OCI-M1 (cell line): ENCODE measurements at regions not wholly inside any gene's neighbourhood (a gene's known extent, or its start where the extent isn't known, plus 50 kb on each side); places are given as distances from the start of the nearest gene placed in this dataset.

Experiments used
- DNase-seq: peaks from one replicate; lab custom pipeline; 2025; lab: John Stamatoyannopoulos, UW

DNA sequence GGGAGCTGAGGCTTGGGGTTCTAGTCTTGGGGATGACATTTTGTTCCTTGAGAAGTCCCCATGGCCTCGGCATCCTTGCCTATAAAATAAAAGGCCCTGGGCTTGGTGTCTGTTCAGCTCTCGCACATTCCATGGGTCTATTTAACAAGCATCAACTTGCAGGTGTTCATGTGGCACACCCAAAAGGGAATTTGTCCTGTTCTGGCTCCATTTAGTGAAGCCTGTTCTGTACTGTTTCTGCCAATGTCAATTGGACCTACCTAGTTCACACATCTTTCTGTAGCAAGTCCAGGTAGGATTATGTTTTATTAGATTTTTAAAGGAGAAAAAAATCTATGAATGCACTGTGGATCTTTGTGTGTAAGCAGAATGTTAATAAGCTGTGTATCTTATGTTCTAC lies 262.0 kb downstream of the HIVEP2 start:
- DNase-seq = no peak

DNA sequence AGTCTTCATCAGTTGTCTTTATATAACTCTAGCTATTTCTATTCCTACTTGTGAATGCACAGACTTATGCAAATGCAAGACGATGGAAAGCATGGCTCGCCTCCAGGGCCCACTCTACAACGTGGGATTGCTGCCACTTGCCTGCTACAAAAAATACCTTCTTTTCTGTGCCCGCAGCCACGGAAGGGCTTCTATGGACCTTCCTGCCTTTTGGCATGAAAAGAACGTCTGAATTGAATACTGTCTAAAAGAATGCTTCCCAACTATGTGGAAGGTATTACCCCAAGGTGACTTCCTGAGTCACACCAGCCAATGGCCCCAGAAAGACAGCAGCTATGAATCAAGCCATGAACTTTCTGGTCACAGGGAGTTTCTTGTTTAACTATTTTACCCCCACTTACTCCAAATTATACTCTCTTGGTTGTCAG lies 261.2 kb downstream of the HIVEP2 start:
- no peak for DNase-seq

DNA sequence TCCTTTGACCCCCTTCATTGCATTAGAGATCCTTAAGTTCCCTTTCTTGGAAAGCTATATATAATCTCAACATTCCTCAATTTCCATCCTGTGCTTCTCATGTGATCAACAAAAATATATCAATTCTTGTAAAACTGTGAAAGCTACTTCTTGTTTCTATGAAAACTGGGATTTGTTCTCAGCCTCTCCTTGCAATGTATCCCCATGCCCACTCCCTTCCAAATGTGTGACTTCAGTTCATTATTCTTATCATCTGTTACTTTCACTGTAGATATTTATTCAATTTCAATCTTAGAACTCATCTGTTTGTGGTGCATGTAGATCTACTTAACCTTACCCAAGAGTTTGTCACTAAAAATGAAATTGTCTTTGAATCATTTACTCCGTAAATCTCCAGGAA lies 260.6 kb downstream of the HIVEP2 start:
- no peak for DNase-seq

GRCh38 chr6:142685852-142686506 lies 259.0 kb downstream of the HIVEP2 start:
- no peak for DNase-seq

DNA sequence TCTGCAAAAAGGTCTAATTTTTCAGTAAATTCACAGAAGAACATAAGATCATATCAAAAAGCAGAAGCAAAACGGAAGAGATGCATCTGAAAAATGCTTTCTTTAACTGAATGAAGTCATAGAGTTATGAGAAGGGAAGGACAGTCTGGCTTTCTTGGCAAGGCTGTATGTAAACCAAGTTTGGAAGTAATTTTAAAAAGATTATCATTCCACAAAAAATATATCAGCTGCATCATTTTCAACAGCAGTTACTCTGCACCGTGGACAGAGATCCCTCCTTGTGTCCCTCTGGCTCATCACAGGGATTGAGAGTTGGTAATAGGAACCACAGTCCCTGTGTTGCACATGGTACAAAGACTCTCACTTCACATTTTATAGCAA lies 258.5 kb downstream of the HIVEP2 start:
- no peak for DNase-seq

- DNase-seq = peak; percentile 75
Measured at GRCh38 chr6:142692942-142693341, 252.0 kb downstream of the HIVEP2 start.

GRCh38 chr6:142693441-142693840 lies 251.5 kb downstream of the HIVEP2 start:
- DNase-seq = no peak

DNA sequence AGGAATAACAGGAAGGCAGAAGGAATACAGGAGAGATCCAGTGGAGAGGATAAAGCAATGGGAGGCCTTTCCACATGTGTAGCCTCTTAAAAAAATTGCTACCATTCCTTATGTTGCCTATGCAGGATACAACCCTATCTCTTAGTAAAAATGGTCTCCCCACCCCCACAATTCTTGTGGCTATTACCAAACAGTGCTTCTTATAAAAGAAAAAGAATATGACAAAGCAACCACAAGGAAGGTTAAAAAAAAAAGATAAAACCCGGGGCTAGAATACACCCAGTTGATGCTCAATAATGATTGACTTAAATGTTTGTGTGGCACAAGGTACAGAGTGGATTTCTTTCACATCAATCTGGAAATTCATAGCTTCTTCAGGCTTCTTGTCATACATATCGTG lies 250.9 kb downstream of the HIVEP2 start:
- DNase-seq = peak; percentile 63

DNA sequence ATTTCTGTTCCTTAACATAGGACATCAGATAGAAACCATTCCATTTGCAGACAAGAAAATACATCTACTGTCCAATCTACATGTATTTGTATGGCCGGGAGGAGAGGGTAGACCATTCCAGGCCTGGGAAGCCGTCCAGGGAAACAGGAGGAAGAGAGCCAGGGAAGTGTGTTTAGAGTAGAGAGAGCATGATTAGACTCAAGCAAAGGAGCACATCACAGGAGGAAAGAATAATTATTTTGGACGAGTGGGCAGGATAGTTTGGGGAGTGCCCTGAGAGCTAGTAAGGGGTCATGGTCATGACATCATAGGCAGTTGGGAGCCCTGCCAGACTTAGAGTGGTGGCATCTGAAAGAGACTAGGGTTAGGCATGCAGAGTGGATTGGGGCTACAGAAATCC lies 250.0 kb downstream of the HIVEP2 start:
- no peak for DNase-seq

- no peak for DNase-seq
Measured at GRCh38 chr6:142696123-142697000, 248.6 kb downstream of the HIVEP2 start.

- DNase-seq = no peak
Measured at GRCh38 chr6:142697001-142697335, 248.0 kb downstream of the HIVEP2 start.

DNA sequence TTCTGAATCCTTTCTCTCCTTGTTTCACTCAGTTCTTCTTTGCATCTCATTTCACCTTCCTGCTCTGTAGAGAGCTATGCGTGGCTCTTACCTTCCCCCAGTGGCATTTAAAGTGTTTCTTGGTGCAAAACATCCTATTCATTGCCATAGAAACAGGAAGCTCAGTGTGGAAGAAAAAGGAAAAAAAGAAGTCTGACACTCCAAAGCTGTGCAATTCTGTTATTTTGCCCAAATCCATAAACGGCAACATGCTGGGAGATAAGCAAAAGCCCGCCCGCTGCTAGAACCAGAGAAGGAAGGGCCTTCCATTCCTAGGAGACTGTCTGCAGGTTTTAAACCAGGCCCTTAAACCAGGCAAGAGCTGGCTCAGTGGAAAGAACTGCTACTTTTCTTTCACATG lies 247.1 kb downstream of the HIVEP2 start:
- DNase-seq = no peak

DNA sequence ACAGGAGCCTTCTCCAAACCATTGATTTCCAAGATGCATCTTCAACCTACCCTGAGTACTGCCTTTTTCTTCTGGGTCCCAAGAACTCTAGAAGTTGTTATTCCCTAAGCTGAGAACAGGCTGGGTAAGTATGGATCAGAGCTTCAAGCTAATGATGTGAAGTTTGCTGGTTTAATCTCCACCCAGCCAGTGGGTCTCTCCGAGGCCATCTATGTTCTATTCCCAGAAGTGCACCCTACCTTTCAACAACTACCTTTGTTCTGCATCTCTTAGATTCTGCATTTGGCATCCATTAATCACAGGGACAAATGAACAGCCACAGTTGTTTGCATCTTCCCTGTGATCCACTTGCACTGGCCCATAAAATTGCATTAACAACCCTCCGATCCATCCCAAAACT lies 246.2 kb downstream of the HIVEP2 start:
- DNase-seq = no peak

GRCh38 chr6:142699391-142699790 lies 245.6 kb downstream of the HIVEP2 start:
- no peak for DNase-seq

- no peak for DNase-seq
Measured at GRCh38 chr6:142700032-142700431, 244.9 kb downstream of the HIVEP2 start.

GRCh38 chr6:142700671-142701312 lies 244.2 kb downstream of the HIVEP2 start:
- no peak for DNase-seq
